Stimulated activated CD4-positive, alpha-beta T cell treated with anti-CD3 and anti-CD28 coated beads, TNF-alpha, amount 100 ng/mL, for 48 hours (primary cell): ENCODE measurements at regions not wholly inside any gene's neighbourhood (a gene's known extent, or its start where the extent isn't known, plus 50 kb on each side); places are given as distances from the start of the nearest gene placed in this dataset.

Source experiments
- DNase-seq, 3 donors: peaks; one replicate each; pipeline ENCODE4 v3.0.0-alpha.2; 2020; ENCODE audit warnings: low read depth in 3 of 3

DNA sequence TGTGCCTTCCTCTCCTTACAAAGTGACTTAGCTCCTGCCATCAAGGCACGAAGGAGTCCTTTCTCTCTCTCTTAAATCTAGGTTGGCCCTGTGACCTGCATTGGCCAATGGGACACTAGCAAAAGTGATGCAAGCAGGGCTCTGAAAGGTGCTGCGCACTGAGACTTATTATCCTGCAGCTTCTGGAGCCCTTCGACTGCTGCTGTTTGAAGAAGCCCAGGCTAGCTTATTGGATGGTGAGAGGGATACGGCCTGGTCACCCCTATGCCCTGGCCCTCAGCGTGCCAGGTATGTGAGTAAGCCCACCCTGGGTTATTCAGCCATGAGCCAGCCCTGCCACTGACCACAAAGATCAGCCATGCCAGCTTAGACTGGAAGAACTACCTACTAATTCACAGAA is 74.5 kb upstream of the GGTLC1 start:
- no peak for DNase-seq

DNA sequence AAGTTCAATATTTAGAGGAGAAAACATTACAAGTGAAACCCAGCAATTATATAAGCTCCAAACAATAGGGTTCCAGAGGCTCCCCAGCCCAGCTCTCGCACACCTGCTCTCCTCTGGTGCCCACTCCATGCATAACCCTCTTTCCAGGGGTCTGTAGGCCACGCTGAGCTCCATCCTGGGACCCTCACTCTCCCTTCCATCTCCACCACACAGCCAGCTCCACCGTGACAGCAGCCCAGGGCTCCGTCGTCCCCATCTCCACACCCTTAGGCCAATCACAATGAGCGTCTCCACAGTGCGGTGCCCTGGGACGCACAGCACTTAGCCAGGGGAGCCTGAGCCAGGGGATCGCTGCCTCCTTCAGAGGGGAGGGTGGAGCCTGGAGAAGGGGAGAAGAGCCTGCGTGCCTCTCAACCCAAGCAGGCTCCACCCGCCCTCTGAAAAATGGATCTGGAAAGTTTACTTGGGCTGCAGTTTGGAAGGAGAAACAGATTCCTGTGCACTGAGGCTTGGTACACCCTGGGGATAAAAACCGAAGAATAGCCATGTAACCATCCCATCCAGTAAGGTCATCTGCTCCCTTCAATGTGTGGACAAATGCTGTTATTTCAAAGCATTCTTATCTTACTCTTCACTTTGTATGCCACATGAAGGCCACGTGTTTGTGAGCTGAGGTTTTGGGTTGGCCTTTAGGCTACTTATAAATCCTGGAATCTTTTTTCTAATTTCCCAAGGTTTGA is 72.4 kb upstream of the GGTLC1 start:
- no peak for DNase-seq

DNA sequence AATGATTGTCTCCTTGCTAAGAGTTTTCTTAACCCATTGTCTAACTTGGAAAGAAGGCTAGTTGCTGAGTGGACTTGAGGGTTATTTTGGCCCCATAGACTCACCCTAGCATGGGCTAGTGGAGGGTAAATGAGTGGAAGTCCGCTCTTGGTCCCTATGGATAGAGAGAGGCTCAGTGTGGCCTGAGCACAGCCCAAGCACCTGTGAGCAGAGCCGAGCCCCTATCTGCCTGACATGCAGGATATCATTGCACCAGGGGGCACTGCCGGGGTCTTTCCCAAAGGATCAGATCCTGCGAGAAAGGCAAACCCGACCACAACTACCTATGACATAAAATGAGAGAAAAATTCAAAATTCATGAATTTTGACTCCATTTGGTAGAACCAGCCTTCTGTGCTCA is 70.6 kb upstream of the GGTLC1 start:
- DNase-seq, result no peak

DNA sequence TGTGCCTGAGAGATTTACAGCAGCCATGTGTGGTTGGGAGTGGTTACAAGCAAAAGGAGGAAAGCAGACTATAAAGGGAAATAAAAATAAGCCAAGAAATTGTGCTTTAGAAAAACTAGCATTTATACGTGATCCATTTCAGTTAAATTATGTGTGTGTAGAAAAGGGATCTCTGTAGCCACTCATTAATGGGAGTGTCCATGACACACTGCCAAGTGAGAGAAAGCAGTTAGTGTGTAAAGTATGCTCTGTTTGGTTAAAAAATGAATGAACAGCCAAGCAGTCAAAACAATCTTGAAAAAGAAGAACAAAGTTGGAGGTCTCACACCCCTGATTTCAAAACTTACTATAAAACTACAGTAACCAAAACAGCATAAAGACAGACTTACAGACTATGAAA is 67.9 kb upstream of the GGTLC1 start:
- no peak for DNase-seq

DNA sequence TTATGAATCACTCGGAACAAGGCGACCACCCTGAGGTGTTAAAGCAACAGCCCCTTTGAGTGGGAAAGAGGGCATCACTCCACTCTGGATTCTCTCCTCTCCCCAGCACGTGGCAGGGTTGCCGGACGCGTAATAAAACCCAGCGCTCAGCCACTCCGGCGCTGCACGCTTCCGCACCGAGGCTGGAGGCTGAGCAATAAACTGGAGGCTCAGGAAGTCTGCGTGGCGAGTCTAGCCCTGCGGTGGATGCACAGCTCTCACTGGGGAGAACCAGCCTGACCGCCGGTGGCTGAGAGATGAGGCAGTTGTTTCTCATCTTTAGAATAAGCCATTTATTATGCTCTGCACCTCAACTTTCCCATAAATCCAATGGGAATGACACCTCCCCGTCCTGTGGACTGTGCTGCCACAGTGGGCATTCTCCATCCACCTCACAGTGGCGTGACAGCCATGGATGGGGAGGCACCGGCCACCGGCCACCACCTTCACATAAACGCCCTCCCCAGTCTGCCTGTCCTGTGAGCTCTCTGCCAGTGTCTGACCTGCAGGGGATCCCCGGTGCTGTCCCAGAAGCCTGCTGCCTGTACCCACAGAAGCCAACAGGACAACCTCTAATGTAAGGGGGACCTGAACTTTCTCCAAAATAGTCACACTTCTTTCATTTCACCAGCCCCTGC is 64.2 kb upstream of the GGTLC1 start:
- DNase-seq, result no peak

DNA sequence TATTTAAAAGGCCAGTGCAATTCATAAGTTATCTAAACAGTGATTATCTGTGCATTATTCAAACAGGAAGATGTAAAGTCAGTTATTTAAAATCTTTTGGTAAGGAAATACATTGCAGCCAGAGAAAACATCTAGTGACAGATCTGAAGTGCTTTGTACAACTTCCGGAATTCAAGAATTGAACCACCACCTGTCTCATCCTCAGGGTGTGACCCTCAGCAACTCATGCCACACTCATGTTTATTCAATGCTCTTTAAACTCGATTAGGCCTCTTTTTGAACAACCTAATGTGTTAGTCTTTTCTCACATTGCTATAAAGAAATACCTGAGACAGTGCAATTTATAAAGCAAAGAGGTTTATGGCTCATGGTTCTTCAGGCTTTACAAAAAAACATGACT is 62.6 kb upstream of the GGTLC1 start:
- no peak for DNase-seq

DNA sequence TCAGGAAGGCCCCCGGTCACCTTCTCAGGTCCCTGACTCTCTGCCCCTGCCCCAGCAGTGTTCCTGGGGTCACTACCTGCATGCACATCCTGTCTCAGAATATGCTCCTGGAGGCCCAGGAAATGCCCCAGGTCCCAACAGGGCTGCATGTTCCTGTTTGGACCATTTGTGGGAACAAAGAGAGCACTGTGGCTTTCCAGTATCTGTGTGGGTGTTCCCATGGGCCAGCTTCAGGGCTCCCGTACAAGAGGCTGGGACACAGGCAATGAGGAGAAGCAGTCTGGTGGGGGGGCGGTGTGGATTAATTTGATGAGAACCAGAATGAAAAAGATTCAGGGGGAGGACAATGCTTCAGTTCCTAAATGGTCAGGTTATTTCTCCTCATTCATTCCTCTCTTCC is 61.5 kb upstream of the GGTLC1 start:
- DNase-seq, result no peak

DNA sequence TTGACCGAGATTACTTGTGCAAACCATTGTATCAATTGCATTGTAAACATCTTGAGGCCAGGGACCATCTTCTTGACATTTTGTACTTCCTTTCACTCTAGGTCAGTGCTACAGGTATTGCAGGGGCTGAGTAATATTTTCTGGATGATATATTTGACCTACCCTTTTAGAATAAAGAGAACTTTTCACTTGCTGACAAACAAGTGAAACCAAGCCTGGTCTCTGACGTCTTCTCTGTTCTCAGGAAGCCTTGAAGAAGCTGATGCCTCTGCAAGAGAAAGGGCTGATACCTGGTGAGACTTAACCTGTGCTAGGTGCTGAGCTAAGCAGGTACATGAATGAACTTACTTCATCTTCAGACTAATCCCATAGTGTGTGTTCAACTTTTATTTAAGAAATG is 60.5 kb upstream of the GGTLC1 start:
- no peak for DNase-seq

DNA sequence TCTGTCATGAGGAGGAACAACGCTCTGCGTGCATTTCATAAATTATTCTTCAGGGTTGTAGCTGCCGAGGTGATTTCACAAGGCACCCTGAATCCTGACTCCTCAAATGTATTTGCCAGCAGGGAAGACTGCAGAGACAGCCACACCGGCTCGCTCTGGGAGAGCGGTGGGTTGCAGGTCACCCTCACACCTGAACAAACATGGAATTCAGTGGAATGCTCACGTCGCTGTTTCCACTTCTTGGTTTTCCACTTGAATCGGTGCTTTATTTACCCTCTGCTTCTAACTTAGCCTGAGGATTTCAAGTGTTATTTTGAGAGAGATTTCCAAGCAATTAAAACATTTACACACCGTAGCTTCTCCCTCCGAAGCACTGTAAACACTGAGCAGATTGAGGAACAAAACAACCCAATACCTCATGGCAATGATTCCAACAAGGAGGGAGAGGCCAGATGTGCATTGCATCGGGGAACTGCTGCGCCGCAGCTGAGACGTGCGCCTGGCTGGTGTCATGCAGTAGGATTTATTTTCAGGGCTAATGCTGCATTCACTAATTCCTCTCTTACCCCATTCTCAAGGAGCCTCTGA is 59.5 kb upstream of the GGTLC1 start:
- DNase-seq, result no peak

DNA sequence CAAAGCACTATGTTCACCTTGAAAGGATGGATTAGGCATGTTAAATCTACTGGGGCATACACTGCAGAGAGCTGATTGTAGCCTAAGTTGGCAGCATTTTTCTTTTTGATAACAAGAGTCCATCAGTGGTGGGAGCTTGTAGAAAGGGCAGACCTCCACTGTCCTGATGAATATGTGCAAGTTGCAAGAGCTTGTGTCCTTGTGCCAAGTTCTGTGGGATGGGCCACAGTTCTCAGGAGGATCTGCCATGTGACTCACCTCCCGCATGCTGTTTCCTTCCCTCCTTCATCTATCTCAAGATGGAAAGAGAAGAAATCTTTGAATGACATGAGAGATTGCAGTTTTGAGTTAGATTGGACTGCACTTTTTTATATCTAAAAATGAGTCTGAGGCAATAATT is 58.3 kb upstream of the GGTLC1 start:
- no peak for DNase-seq

DNA sequence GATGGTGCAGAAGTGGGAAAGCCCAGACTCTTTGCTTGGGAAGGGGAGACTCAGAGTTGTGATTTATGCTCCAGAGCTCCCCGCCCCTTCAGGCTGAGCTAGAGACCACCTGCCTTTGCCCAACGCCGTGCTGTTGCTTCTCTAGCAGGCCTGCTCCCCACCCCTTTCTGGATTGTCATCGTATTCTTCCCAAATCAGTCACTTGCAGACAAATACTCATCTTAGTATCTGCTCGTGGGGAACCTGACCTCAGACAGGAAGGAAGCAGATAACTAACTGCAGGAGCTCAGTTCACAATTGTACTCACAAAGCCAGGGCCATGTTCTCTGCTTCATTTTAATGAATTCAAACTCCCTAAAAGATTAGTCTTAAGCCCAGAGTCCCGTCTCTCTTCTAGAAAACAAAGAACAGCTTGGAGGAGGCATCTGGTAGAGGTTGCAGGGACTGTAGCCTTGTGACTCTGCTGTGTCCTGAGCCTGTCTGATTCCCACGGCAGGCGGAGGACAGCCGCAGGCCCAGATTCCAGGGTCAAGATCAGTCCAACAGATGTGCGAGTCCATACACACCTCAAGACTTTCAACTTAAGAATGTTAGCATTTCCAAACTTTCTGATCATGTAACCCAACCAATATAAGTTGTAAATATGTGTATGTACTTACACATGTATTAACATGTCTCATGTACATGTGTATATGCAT is 57.2 kb upstream of the GGTLC1 start:
- DNase-seq, result no peak

DNA sequence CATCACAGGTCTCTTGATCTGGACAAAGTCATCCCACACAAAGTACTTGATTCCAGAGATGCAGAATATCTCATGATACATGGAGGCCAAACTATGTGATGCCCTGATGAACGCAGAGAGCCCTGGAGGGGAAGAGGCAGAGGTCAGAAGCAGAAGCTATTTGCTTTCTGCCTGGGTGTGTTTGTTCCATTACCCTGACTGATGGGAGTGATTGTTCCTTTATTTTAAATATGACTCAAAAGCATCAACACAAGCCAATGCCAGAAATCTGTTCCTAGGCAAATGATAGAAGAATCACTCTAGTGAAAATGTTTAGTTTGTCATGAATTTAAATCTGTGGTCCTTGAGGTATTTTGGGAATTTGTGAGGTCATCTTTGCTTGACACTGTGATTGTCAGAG is 54.7 kb upstream of the GGTLC1 start:
- DNase-seq, result no peak

DNA sequence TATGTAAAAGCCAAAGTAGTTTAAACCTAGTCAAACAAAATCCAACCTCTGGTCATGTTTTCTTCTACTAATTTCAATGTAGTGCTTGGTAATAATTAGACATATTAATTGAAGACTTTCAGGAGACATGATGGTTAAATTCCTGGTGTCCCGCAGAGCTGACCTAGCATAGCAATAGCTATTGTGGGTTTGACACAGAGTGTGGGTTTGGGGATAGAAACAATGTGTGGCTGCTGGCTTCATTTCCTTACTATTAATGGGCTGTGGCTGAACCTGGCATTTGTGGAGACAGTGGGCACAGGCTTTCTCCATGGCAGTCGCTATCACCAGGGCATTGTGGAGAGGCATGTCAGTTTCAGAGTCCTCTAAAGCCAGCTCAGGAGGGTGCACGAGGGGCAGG is 54.1 kb upstream of the GGTLC1 start:
- no peak for DNase-seq

DNA sequence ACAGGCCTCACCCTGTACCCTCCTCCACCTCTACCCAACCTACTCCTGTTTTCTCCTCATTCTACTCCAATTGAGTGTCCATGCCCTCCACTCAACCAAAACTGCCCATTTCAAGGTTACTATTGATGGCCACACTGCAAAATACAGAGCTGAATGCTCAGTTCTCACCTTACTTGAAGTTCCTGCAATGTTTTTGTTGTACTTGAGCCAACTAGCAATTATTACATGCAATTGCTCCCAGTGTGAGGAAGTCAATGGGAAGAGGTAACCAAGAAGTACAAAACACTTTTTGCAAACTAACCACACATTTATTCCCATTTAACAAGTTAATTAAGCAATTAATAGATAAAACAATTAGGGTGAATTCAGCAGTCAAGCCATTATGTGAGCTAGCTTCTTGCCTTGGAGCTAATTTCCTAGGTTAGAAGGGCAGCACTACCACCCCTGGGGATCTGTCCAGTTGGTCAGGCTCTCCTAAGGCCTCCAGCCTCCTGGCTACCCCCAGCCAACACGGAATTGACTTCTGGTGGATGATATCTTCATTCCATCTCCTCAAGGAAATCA is 52.4 kb upstream of the GGTLC1 start:
- no peak for DNase-seq

DNA sequence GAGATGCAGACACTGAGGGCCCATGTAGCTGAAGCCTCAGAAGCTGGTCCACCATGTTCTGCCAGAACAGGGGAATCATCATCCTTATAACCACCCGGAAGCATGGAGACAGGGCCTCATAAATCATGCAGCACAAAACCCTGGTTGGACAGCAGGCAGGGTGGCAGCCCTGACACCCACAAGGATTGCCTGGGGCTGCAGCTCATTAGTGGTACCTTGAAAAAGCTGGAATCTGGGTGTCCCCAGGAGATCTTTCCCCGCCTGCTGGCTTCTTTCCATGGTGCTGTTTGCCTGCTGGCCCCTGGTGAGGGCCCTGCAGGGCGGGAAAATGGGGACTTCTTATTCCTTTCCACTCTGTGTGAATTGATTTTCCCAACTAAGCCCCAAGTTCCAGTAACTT is 50.6 kb upstream of the GGTLC1 start:
- DNase-seq, result no peak
